HUES48 (cell line): ENCODE measurements at regions not wholly inside any gene's neighbourhood (a gene's known extent, or its start where the extent isn't known, plus 50 kb on each side); places are given as distances from the start of the nearest gene placed in this dataset.
"Not testable (repeated sequence)": the region's sequence is repeated elsewhere in the genome, so short reads cannot be mapped to it uniquely, and the experiment has no call there.

ENCODE experiments used
- H3K27ac ChIP-seq: one replicate; pipeline ENCODE4 v1.7.0; 2013; ENCODE audit warnings: low read depth, low read length, inconsistent platforms
- H3K27me3 ChIP-seq: 2 replicates; pipeline ENCODE4 v1.6.1; 2013; ENCODE audit warnings: mild to moderate bottlenecking, low read length; ENCODE audit not compliant: control insufficient read depth, insufficient read depth
- H3K36me3 ChIP-seq: 2 replicates; pipeline ENCODE4 v1.6.1; 2013; ENCODE audit warnings: low read length; ENCODE audit not compliant: control insufficient read depth, insufficient read depth
- H3K4me1 ChIP-seq: 2 replicates; pipeline ENCODE4 v1.6.1; 2013; ENCODE audit warnings: mild to moderate bottlenecking, low read length; ENCODE audit not compliant: control insufficient read depth, insufficient read depth
- H3K4me3 ChIP-seq: 2 replicates; pipeline ENCODE4 v1.5.1; 2013; ENCODE audit warnings: mild to moderate bottlenecking, low read depth, low read length
- H3K9ac ChIP-seq: 2 replicates; pipeline ENCODE4 v1.6.1; 2013; ENCODE audit warnings: mild to moderate bottlenecking, low read depth, low read length, moderate library complexity
- H3K9me3 ChIP-seq: 2 replicates; pipeline ENCODE4 v1.6.1; 2013; ENCODE audit warnings: low read length; ENCODE audit not compliant: control insufficient read depth, insufficient read depth

DNA sequence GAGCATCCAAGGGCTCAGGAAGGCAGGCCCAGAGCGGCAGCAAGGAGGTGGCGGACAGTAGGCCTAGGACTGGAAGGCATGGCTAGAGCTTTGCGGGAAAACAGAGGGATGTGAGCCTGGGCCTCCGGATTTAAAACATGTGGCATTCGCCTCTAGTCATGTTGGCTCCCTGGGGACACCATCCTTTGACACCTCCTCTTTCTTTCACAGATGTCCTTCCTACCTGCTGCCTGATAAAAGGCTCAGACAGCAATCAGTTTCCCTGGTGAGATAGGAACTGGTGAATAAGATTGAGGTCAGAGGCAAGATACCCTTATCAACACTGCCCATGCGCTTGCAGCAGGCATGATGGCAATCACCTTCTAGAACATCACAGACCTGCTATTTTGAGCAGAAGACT lies 277.6 kb downstream of the SIPA1L2 start:
- H3K4me1 ChIP-seq, result no peaks in the 10 kb centered on the region
- no peak overlapping the region for H3K9ac ChIP-seq
- H3K27me3 ChIP-seq, result no peaks in the 10 kb centered on the region; the same call in 1 of the 2 replicates
- H3K9me3 ChIP-seq, result no peaks in the 10 kb centered on the region
- H3K36me3 ChIP-seq, result no peaks in the 10 kb centered on the region
- H3K27ac ChIP-seq, result no peak overlapping the region
- H3K4me3 ChIP-seq, result no peak overlapping the region

DNA sequence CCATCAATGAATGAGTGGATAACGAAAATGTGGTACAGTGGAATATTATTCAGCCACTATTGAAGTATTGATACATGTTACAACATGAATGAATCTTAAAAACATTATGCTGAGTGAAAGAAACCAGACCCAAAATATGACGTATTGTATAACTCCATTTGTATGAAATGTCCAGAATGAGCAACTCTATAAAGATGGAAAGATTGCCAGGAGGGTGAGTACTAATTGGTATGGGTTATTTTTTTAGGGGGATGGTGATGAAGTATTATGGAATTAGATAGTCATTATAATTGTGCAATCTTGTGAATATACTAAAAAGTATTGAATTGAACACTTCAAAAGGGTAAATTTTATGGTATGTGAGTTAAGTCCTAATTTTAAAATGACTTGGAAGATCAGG lies 278.6 kb downstream of the SIPA1L2 start:
- no peaks in the 10 kb centered on the region for H3K9me3 ChIP-seq
- H3K36me3 ChIP-seq, result no peaks in the 10 kb centered on the region
- no peak overlapping the region for H3K27ac ChIP-seq
- no peaks in the 10 kb centered on the region; the same call in 1 of the 2 replicates for H3K27me3 ChIP-seq
- no peak overlapping the region for H3K4me3 ChIP-seq
- no peaks in the 10 kb centered on the region for H3K4me1 ChIP-seq
- no peak overlapping the region for H3K9ac ChIP-seq

DNA sequence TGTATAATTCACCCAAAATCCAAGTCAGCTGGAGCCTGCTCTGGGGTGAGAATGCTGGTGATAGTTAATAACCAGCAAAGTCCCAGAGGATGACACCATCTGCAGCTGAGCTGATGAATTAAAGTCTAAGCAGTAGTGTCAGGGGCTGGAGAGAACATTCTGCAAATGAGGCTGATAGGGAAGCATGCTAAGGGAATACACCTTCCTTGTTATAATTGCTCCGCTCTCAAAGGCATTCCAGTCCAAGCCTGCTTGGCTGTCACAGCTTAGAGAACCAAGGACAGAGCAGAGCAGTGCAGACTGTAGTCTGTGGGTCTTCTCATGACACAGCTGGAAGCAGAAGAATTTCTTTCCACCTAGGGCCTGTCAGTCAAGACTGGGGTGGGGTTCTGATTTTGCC lies 283.1 kb downstream of the SIPA1L2 start:
- no peaks in the 10 kb centered on the region for H3K27me3 ChIP-seq
- H3K9me3 ChIP-seq, result no peaks in the 10 kb centered on the region; the same call in 1 of the 2 replicates
- H3K36me3 ChIP-seq, result no peaks in the 10 kb centered on the region
- H3K4me1 ChIP-seq, result no peaks in the 10 kb centered on the region
- H3K9ac ChIP-seq, result no peak overlapping the region
- H3K4me3 ChIP-seq, result no peak overlapping the region
- no peak overlapping the region for H3K27ac ChIP-seq

DNA sequence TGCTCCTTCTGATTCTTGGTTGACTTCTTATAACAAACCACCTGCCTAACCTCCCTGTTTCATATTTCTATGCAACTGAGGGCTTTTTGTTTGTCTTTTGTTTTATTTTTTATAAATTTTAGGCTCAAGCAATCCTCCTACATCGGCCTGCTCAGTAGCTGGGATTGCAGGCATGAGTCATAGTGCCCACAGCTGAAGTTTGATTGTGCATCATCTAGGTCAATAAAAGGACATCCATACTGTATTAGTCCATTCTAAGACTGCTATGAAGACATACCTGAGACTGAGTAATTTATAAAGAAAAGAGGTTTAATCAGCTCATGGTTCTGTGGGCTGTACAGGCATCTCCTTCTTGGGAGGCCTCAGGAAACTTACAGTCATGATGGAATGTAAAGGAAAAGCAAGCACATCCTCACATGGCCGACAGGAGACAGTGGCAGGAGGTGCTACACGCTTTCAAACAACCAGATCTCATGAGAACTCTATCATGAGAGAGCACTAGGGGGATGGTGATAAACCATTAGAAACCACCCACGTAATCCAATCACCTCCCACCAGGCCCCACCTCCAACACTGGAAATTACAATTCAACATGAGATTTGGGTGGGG lies 285.0 kb downstream of the SIPA1L2 start:
- Histone ChIP-seq H3K27me3 (no peaks in the 10 kb centered on the region), H3K9me3 (no peaks in the 10 kb centered on the region; the same call in 1 of the 2 replicates), H3K36me3 (no peaks in the 10 kb centered on the region), H3K9ac (no peak overlapping the region), H3K27ac (no peak overlapping the region), H3K4me3 (no peak overlapping the region), H3K4me1 (no peaks in the 10 kb centered on the region)

- not testable (repeated sequence) for H3K9me3 ChIP-seq, H3K4me1 ChIP-seq, H3K4me3 ChIP-seq, H3K9ac ChIP-seq, H3K36me3 ChIP-seq, H3K27me3 ChIP-seq, H3K27ac ChIP-seq
Observed at GRCh38 chr1:232344186-232344585, 285.7 kb downstream of the SIPA1L2 start.

DNA sequence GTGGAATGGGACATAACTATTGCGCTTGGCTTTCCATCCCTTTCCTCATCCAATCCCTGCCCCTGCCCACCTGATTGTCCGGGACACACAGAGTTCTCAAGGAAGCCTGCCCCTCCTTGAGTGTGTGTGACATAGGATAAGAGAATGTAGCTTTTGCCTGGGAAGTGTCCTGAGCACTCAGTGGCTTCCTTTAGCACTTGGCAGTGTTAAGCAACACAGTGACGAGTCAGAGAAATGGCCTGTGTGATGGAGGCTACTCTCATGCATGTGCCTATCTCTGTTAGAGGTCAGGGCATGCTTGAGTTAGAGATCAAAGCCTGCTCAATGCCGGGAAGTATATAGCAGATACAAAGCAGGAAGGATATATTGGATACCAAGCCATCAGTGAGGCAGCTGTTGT lies 289.5 kb downstream of the SIPA1L2 start:
- H3K4me1 ChIP-seq, result no peaks in the 10 kb centered on the region
- no peak overlapping the region for H3K9ac ChIP-seq
- H3K9me3 ChIP-seq, result no peaks in the 10 kb centered on the region; the same call in 1 of the 2 replicates
- no peaks in the 10 kb centered on the region for H3K36me3 ChIP-seq
- H3K4me3 ChIP-seq, result no peak overlapping the region
- H3K27ac ChIP-seq, result no peak overlapping the region
- no peaks in the 10 kb centered on the region for H3K27me3 ChIP-seq

DNA sequence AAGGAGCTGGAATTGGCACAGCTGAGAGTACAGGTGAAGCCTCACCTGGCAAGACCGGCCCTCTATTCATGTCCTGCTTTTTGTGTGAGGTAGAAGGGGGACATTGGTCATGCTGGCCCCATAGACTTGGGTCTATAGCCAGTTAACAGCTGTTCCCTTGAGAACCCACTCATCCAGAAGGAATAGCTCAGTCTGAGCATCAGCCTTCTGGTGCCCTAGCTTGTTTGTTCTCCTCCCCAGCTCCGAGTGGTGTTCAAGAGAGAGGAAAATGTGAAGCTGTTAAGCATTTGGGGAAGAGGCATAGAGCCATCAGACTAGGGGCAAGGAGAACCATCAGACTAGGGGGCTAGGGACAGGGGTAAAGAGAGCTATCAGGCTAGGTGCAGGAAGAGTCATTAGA lies 290.9 kb downstream of the SIPA1L2 start:
- H3K36me3 ChIP-seq, result no peaks in the 10 kb centered on the region
- H3K4me3 ChIP-seq, result no peak overlapping the region
- H3K27ac ChIP-seq, result no peak overlapping the region
- no peak overlapping the region for H3K9ac ChIP-seq
- no peaks in the 10 kb centered on the region for H3K27me3 ChIP-seq
- H3K4me1 ChIP-seq, result no peaks in the 10 kb centered on the region
- no peaks in the 10 kb centered on the region for H3K9me3 ChIP-seq

DNA sequence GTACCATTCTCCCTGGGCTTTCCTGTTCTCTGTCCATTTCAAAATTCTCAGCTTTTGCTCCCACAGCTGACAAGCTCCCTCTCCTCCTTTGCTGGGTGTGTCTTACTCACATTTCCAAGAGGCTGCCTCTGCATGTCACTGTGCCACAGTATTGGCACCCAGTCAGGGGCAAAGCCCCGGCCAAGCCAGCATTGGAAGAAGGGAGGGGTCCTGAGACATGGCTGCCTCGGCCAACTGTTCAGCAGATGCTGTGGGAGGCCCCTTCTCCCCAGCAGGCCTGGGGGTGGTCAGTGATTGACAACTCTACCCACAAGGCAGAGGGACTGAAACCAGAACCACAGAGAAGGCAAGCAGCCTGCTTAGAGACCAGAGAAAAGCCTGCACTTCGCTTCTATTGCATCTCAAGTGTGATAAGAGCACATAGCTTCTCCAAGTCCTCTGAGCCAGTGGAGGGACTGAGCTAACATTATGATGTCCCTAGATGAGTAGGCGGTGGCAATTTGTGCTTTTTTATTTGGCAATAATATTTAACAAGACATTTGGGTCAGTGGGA lies 294.1 kb downstream of the SIPA1L2 start:
- Histone ChIP-seq H3K9ac (no peak overlapping the region), H3K27me3 (no peaks in the 10 kb centered on the region), H3K4me1 (no peaks in the 10 kb centered on the region), H3K9me3 (0 out of 2 replicates have a peak, but pooled peaks cover 2% of the 10 kb centered on the region), H3K36me3 (no peaks in the 10 kb centered on the region), H3K4me3 (no peak overlapping the region), H3K27ac (no peak overlapping the region)

GRCh38 chr1:232335261-232335660 lies 294.7 kb downstream of the SIPA1L2 start:
- Histone ChIP-seq H3K27ac (no peak overlapping the region), H3K9me3 (peaks cover 5% of the 10 kb centered on the region; the same call in 1 of the 2 replicates), H3K36me3 (no peaks in the 10 kb centered on the region), H3K9ac (no peak overlapping the region), H3K4me3 (no peak overlapping the region), H3K4me1 (no peaks in the 10 kb centered on the region), H3K27me3 (no peaks in the 10 kb centered on the region)

- Histone ChIP-seq H3K27me3 (no peaks in the 10 kb centered on the region), H3K36me3 (no peaks in the 10 kb centered on the region), H3K9ac (no peak overlapping the region), H3K27ac (no peak overlapping the region), H3K4me1 (no peaks in the 10 kb centered on the region), H3K9me3 (peaks cover 9% of the 10 kb centered on the region; the same call in 1 of the 2 replicates), H3K4me3 (no peak overlapping the region)
Observed at GRCh38 chr1:232334811-232335210, 295.1 kb downstream of the SIPA1L2 start.

DNA sequence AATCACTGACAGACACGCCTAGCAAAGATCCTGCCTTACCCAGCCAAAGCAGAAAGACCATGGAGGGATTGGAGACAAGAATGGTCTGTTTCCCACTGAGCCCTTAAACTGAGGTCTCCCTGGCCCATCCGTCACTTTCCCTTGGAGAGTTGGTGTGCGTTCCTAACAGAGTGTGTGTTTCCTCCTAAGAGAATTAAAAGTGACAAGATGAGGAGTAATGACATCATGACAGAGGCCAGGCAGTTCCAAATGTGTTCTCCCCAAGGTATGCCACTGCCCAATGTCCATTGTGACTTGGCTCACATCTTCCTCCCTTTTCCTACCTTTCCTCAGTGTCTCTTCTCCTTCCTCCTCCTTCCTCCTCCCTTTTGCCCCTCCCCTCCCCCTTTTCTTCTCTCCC lies 295.7 kb downstream of the SIPA1L2 start:
- Histone ChIP-seq H3K27me3 (no peaks in the 10 kb centered on the region), H3K4me3 (no peak overlapping the region), H3K27ac (no peak overlapping the region), H3K36me3 (no peaks in the 10 kb centered on the region), H3K9ac (no peak overlapping the region), H3K4me1 (no peaks in the 10 kb centered on the region), H3K9me3 (peaks cover 9% of the 10 kb centered on the region; the same call in 1 of the 2 replicates)
